Esophagus squamous epithelium (tissue), 4 donors: ENCODE measurements at regions not wholly inside any gene's neighbourhood (a gene's known extent, or its start where the extent isn't known, plus 50 kb on each side); places are given as distances from the start of the nearest gene placed in this dataset.

Experiments used
- CTCF ChIP-seq, 6 experiments: fragments of 450-650 bp in 4 of 6; fragments of 200-600 bp in 2 of 6; sonication (generic) in 2 of 6; IDR thresholded peaks; one replicate each; pipeline ENCODE4 v1.5.1; 2016 to 2019; ENCODE audit warnings: antibody characterized with exemption in 6 of 6, mild to moderate bottlenecking in 4 of 6, moderate library complexity in 4 of 6
- POLR2A ChIP-seq, 4 donors: fragments of 450-650 bp; IDR thresholded peaks; one replicate each; pipeline ENCODE4 v1.6.1; 2017; ENCODE audit warnings: antibody characterized with exemption in 4 of 4, mild to moderate bottlenecking in 4 of 4, moderate library complexity in 3 of 4

DNA sequence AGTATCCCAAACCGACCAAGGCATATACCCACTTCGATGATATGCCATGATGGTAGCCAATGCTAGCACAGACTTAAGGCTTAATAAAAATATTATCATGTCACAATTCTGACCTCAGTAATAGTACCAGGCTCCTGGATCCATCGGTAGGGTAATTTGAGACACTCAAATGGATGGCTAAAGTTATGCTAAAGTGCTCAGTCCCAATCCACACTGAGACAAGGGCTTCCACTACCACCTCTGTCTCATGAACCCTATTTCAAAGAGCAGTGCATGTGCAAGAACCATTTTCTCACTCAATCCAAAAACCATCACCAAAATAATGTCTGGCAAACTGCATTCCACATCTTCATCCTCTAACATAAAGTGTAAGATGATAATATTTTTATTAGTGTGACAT is 122.4 kb upstream of the KRR1 start:
- no peak for TF ChIP-seq CTCF (IDR thresholded peaks at IDR 0.05)
- no peak for TF ChIP-seq POLR2A (IDR thresholded peaks at IDR 0.05)
